Left colon (tissue), 2 donors: ENCODE measurements at regions not wholly inside any gene's neighbourhood (a gene's known extent, or its start where the extent isn't known, plus 50 kb on each side); places are given as distances from the start of the nearest gene placed in this dataset.

ENCODE experiments used
- ATAC-seq: fragments of 200-7000 bp; cut with Tn5 transposase; one replicate; pipeline ENCODE4 v1.9.1; 2020; ENCODE audit warnings: mild to moderate bottlenecking, moderate library complexity
- DNase-seq, 2 donors: peaks; one replicate each; pipeline ENCODE4 v3.0.0-alpha.2; 2020
- intact Hi-C, 2 donors: fragments of 100-400 bp; cut with DNase I in 1 of 2; cut with micrococcal nuclease in 1 of 2; formaldehyde crosslinking; loops; one replicate each; pipeline versions ENCODE4 v1.11.2 to v1.14.0; 2022; cut with DNase I, micrococcal nuclease
- donor health status: DM: no; HTN: no; CAD: no.
- donor health status: DM: yes; HTN: yes; CAD: no.

GRCh38 chr4:14831416-14831815 is 170.9 kb upstream of the CPEB2 start:
- DNase-seq (no peak), ATAC-seq (peak; percentile 11)
- intact Hi-C loops, result no loop called here

GRCh38 chr4:14833053-14833452 is 169.2 kb upstream of the CPEB2 start:
- DNase-seq (no peak), ATAC-seq (peak; percentile 79)
- intact Hi-C loops, result no loop called here

- intact Hi-C loops, result no loop called here
- DNase-seq, result no peak
- ATAC-seq, result no peak
Observed at GRCh38 chr4:14834382-14834781, 167.9 kb upstream of the CPEB2 start.

GRCh38 chr4:14835288-14835687 is 167.0 kb upstream of the CPEB2 start:
- intact Hi-C loops, result no loop called here
- no peak for DNase-seq
- ATAC-seq, result peak; percentile 29

- intact Hi-C loops, result no loop called here
- ATAC-seq (no peak), DNase-seq (no peak)
Observed at GRCh38 chr4:14835708-14836425, 166.4 kb upstream of the CPEB2 start.

GRCh38 chr4:14837860-14838259 is 164.4 kb upstream of the CPEB2 start:
- DNase-seq (no peak), ATAC-seq (no peak)
- intact Hi-C loops, result no loop called here

- ATAC-seq (peak; percentile 100), DNase-seq (peak; percentile 54 to 59)
- intact Hi-C loops, result no loop called here
Observed at GRCh38 chr4:14841801-14842768, 160.2 kb upstream of the CPEB2 start.

- ATAC-seq (peak; percentile 35), DNase-seq (no peak)
- intact Hi-C loops, result no loop called here
Observed at GRCh38 chr4:14842964-14843630, 159.2 kb upstream of the CPEB2 start.

GRCh38 chr4:14844061-14844460 is 158.2 kb upstream of the CPEB2 start:
- DNase-seq (no peak), ATAC-seq (no peak)
- intact Hi-C loops, result no loop called here

- no peak for DNase-seq
- intact Hi-C loops, result no loop called here
- no peak for ATAC-seq
Observed at GRCh38 chr4:14848229-14848628, 154.1 kb upstream of the CPEB2 start.

- DNase-seq (no peak), ATAC-seq (peak; percentile 17)
- intact Hi-C loops, result no loop called here
Observed at GRCh38 chr4:14850455-14851097, 151.7 kb upstream of the CPEB2 start.

- ATAC-seq, result no peak
Observed at GRCh38 chr4:14853176-14853943, 148.9 kb upstream of the CPEB2 start.

GRCh38 chr4:14855719-14856061 is 146.6 kb upstream of the CPEB2 start:
- no peak for DNase-seq
- intact Hi-C loops, result no loop called here
- ATAC-seq, result peak; percentile 45

More at GRCh38 chr4:14853176-14853943, 148.9 kb upstream of the CPEB2 start:
- DNase-seq, result no peak
- intact Hi-C loops, result no loop called here

- intact Hi-C loops, result no loop called here
- peak; percentile 99 for ATAC-seq
- DNase-seq, result peak; percentile 46 to 81
Observed at GRCh38 chr4:14856062-14856933, 146.0 kb upstream of the CPEB2 start.

- ATAC-seq (no peak), DNase-seq (no peak)
- intact Hi-C loops, result no loop called here
Observed at GRCh38 chr4:14856934-14857235, 145.4 kb upstream of the CPEB2 start.

GRCh38 chr4:14857475-14857874 is 144.8 kb upstream of the CPEB2 start:
- intact Hi-C loops, result no loop called here
- no peak for ATAC-seq
- no peak for DNase-seq

GRCh38 chr4:14857981-14858380 is 144.3 kb upstream of the CPEB2 start:
- DNase-seq, result no peak
- intact Hi-C loops, result no loop called here
- no peak for ATAC-seq

GRCh38 chr4:14862891-14863290 is 139.4 kb upstream of the CPEB2 start:
- peak in 1 of 2 donors; percentile 52 for DNase-seq
- peak; percentile 97 for ATAC-seq
- intact Hi-C loops, result no loop called here
